ENCODE measurements at regions not wholly inside any gene's neighbourhood (a gene's known extent, or its start where the extent isn't known, plus 50 kb on each side); places are given as distances from the start of the nearest gene placed in this dataset.

GRCh38 chr13:73702419-73703071, 431.7 kb downstream of the KLF12 start:
- peaks cover 7% of the 10 kb centered on the region for H3K36me3 Mint-ChIP-seq (ENCODE audit: low read depth)
- ATAC-seq (peak; percentile 97), DNase-seq (peak; percentile 42)
- TF ChIP-seq, protein P1, sequence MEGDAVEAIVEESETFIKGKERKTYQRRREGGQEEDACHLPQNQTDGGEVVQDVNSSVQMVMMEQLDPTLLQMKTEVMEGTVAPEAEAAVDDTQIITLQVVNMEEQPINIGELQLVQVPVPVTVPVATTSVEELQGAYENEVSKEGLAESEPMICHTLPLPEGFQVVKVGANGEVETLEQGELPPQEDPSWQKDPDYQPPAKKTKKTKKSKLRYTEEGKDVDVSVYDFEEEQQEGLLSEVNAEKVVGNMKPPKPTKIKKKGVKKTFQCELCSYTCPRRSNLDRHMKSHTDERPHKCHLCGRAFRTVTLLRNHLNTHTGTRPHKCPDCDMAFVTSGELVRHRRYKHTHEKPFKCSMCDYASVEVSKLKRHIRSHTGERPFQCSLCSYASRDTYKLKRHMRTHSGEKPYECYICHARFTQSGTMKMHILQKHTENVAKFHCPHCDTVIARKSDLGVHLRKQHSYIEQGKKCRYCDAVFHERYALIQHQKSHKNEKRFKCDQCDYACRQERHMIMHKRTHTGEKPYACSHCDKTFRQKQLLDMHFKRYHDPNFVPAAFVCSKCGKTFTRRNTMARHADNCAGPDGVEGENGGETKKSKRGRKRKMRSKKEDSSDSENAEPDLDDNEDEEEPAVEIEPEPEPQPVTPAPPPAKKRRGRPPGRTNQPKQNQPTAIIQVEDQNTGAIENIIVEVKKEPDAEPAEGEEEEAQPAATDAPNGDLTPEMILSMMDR (IDR thresholded peaks at IDR 0.05), result no peak
- H3K9me3 Mint-ChIP-seq, result no peaks in the 10 kb centered on the region
- POLR2A ChIA-PET, result interaction anchor here (0.9 to 1.2 kb wide), 2 partner anchors 9 to 14 kb away, joined by 3 read pairs; no protein-coding TSS in a partner anchor
- H3K4me3 Mint-ChIP-seq, result peak overlapping the region; percentile 53
- peak overlapping the region; percentile 73 for H3K27ac Mint-ChIP-seq
- intact Hi-C loops (cut with micrococcal nuclease), result no loop called here
- H3K27me3 Mint-ChIP-seq, result no peaks in the 10 kb centered on the region
- H3K4me1 Mint-ChIP-seq (ENCODE audit: low read depth), result peaks cover 30% of the 10 kb centered on the region
- CTCF ChIA-PET, result no interaction called here

DNA sequence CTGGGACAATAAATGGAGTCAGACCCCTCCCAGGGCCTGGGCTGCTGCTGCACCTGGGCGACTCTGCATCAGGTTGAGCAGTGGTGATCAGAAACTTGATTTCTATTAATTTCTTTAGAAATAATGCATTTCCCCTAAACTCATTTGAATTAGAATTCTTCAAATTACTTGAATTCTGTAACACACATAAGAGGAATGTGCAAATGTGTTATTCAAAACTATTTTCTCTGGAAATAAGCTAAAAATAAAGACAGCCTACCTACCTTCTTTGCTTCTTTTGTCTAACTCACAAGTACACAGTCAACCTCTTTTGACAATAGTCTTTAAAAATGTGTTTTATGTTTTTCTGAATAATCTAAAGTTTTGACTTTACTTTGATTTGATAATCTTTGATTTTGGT, 433.0 kb downstream of the KLF12 start:
- H3K9me3 Mint-ChIP-seq, result no peaks in the 10 kb centered on the region
- DNase-seq (no peak), ATAC-seq (no peak)
- H3K4me1 Mint-ChIP-seq (ENCODE audit: low read depth), result peaks cover 30% of the 10 kb centered on the region
- POLR2A ChIA-PET, result no interaction called here
- H3K4me3 Mint-ChIP-seq, result no peak overlapping the region
- TF ChIP-seq, protein P1 (IDR thresholded peaks at IDR 0.05), result no peak
- intact Hi-C loops (cut with micrococcal nuclease), result no loop called here
- CTCF ChIA-PET, result interaction anchor here (0.7 kb wide), 1 partner anchor 25 kb away, joined by 3 read pairs; no protein-coding TSS in a partner anchor
- H3K27me3 Mint-ChIP-seq, result no peaks in the 10 kb centered on the region
- peaks cover 4% of the 10 kb centered on the region for H3K36me3 Mint-ChIP-seq (ENCODE audit: low read depth)
- H3K27ac Mint-ChIP-seq, result no peak overlapping the region

DNA sequence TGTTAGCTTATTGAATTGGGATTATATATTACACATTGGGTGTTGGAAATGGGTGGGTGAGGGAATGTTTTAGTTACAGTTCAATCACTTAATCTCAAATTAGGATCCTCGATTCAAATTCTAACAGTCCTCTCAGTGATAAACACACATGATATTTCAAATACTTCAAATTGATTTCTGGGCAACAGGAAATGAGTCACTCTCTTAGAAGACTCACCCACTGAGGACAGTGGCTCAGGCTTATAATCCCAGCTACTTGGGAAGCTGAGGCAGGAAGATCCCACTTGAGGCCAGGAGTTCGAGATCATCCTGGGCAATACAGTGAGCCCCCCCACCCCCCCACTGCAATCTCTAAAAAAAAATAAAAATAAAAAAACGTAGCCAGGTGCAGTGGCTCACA, 435.3 kb downstream of the KLF12 start:
- ChIA-PET CTCF (interaction anchor here (0.9 to 1.0 kb wide), 2 partner anchors 8 to 10 kb away, joined by 3 read pairs; no protein-coding TSS in a partner anchor), POLR2A (interaction anchor here (0.6 kb wide), 1 partner anchor 640 kb away, joined by 3 read pairs; no protein-coding TSS in a partner anchor)
- intact Hi-C loops (cut with micrococcal nuclease), result no loop called here
- ATAC-seq (no peak), DNase-seq (no peak)
- Mint-ChIP-seq H3K27ac (no peak overlapping the region), H3K27me3 (no peaks in the 10 kb centered on the region), H3K9me3 (no peaks in the 10 kb centered on the region), H3K4me1 (ENCODE audit: low read depth) (peaks cover 23% of the 10 kb centered on the region), H3K4me3 (no peak overlapping the region), H3K36me3 (ENCODE audit: low read depth) (peaks cover 13% of the 10 kb centered on the region)
- TF ChIP-seq, protein P1 (IDR thresholded peaks at IDR 0.05), result no peak

- no peaks in the 10 kb centered on the region for H3K27me3 Mint-ChIP-seq
Measured at GRCh38 chr13:73697166-73697565, 437.0 kb downstream of the KLF12 start.

DNA sequence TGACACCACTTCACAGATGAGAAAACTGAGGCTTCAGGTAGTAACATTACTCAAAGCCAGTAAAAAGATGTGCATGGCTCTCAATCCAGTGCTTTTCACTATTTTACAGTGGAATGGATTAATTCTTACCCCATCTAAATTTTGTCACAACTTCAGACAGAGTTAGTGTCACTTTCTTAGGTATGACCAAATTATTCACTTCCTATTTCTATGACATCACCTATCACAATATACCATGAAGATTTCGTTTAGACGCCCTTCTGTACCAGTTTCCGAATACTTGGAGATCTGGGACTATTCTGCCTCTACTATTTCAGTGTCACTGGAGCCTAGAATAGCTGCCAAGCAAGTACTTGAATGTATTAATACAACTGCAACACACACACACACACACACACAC, 437.5 kb downstream of the KLF12 start:
- intact Hi-C loops (cut with micrococcal nuclease), result no loop called here
- H3K36me3 Mint-ChIP-seq (ENCODE audit: low read depth), result peaks cover 23% of the 10 kb centered on the region

More at GRCh38 chr13:73697166-73697565, 437.0 kb downstream of the KLF12 start:
- TF ChIP-seq, protein P1 (IDR thresholded peaks at IDR 0.05), result no peak
- ATAC-seq (peak; percentile 20), DNase-seq (no peak)
- POLR2A ChIA-PET, result interaction anchor here (0.5 kb wide), 1 partner anchor 552 kb away, joined by 3 read pairs; no protein-coding TSS in a partner anchor
- Mint-ChIP-seq H3K36me3 (ENCODE audit: low read depth) (peaks cover 23% of the 10 kb centered on the region), H3K27ac (no peak overlapping the region), H3K4me3 (no peak overlapping the region), H3K4me1 (ENCODE audit: low read depth) (peaks cover 12% of the 10 kb centered on the region), H3K9me3 (no peaks in the 10 kb centered on the region)
- CTCF ChIA-PET, result no interaction called here
- intact Hi-C loops (cut with micrococcal nuclease), result no loop called here

More for the DNA sequence above, 437.5 kb downstream of the KLF12 start:
- no peak for ATAC-seq
- ChIA-PET POLR2A (interaction anchor here (0.5 kb wide), 1 partner anchor 553 kb away, joined by 3 read pairs; no protein-coding TSS in a partner anchor), CTCF (no interaction called here)
- peaks cover 9% of the 10 kb centered on the region for H3K4me1 Mint-ChIP-seq (ENCODE audit: low read depth)
- H3K4me3 Mint-ChIP-seq, result no peak overlapping the region
- no peak for DNase-seq
- no peaks in the 10 kb centered on the region for H3K9me3 Mint-ChIP-seq
- H3K27ac Mint-ChIP-seq, result no peak overlapping the region
- TF ChIP-seq, protein P1 (IDR thresholded peaks at IDR 0.05), result no peak
- no peaks in the 10 kb centered on the region for H3K27me3 Mint-ChIP-seq
